Esophagus (tissue), 2 donors: ENCODE measurements at regions not wholly inside any gene's neighbourhood (a gene's known extent, or its start where the extent isn't known, plus 50 kb on each side); places are given as distances from the start of the nearest gene placed in this dataset.

ENCODE experiments used
- H3K27ac ChIP-seq, 2 donors: one replicate each; pipeline ENCODE4 v1.5.1; 2013; ENCODE audit warnings: low read depth in 2 of 2, mild to moderate bottlenecking in 2 of 2, inconsistent platforms in 1 of 2, low read length in 1 of 2, moderate library complexity in 1 of 2
- H3K27me3 ChIP-seq, 2 donors: one replicate each; pipeline ENCODE4 v1.6.1; 2013; ENCODE audit warnings: low read length in 2 of 2, control low read depth in 1 of 2, mild to moderate bottlenecking in 1 of 2; ENCODE audit not compliant: insufficient read depth in 2 of 2, control insufficient read depth in 1 of 2
- H3K36me3 ChIP-seq, 2 donors: one replicate each; pipeline ENCODE4 v1.6.1; 2013; ENCODE audit warnings: low read length in 1 of 2; ENCODE audit not compliant: control insufficient read depth in 2 of 2, insufficient read depth in 2 of 2
- H3K4me1 ChIP-seq, 2 donors: one replicate each; pipeline ENCODE4 v1.6.1; 2013; ENCODE audit warnings: low read length in 1 of 2; ENCODE audit not compliant: control insufficient read depth in 2 of 2, insufficient read depth in 2 of 2
- H3K4me3 ChIP-seq, 2 donors: one replicate each; pipeline ENCODE4 v1.5.1; 2013; ENCODE audit warnings: low read length in 2 of 2, mild to moderate bottlenecking in 2 of 2, low read depth in 1 of 2, moderate library complexity in 1 of 2
- H3K9me3 ChIP-seq, 2 donors: one replicate each; pipeline ENCODE4 v1.6.1; 2013; ENCODE audit warnings: mild to moderate bottlenecking in 2 of 2, low read depth in 1 of 2, low read length in 1 of 2, moderate library complexity in 1 of 2; ENCODE audit not compliant: control insufficient read depth in 2 of 2, insufficient read depth in 1 of 2
- WGBS, 2 donors: extraction: QIAGEN DNeasy Blood & Tissue Kit; methylation state at CpG; one replicate each; pipeline ENCODE4 v1.1.7; 2013; 5-methylcytosine and 5-hydroxymethylcytosine counted together
- donor health status: healthy with polysubstance abuse.
- donor health status: Bipolar disorder and iron deficiency.

- H3K27ac ChIP-seq, result no peak overlapping the region
- 33 to 51% methylated on average over 33 of the region's 33 CpGs for WGBS, 2 donors
- peaks cover 0 to 3% of the 10 kb centered on the region in 2 donors for H3K4me1 ChIP-seq
- H3K4me3 ChIP-seq, result no peak overlapping the region
- H3K27me3 ChIP-seq, result peaks cover 0 to 7% of the 10 kb centered on the region in 2 donors
- no peaks in the 10 kb centered on the region for H3K36me3 ChIP-seq
- no peaks in the 10 kb centered on the region for H3K9me3 ChIP-seq
Measured at GRCh38 chr2:120522151-120522751, 176.3 kb downstream of the INHBB start.

- Histone ChIP-seq H3K36me3 (no peaks in the 10 kb centered on the region), H3K4me1 (peaks cover 0 to 3% of the 10 kb centered on the region in 2 donors), H3K27ac (no peak overlapping the region), H3K9me3 (no peaks in the 10 kb centered on the region), H3K4me3 (no peak overlapping the region), H3K27me3 (peaks cover 0 to 7% of the 10 kb centered on the region in 2 donors)
- 87 to 95% methylated on average over 5 of the region's 5 CpGs for WGBS, 2 donors
Measured at GRCh38 chr2:120523766-120524165, 177.8 kb downstream of the INHBB start.

- WGBS, 2 donors, result 86 to 88% methylated on average over 9 of the region's 9 CpGs
Measured at GRCh38 chr2:120524174-120524573, 178.2 kb downstream of the INHBB start.

GRCh38 chr2:120525056-120526046, 179.4 kb downstream of the INHBB start:
- Histone ChIP-seq H3K27me3 (no peaks in the 10 kb centered on the region), H3K36me3 (no peaks in the 10 kb centered on the region), H3K27ac (no peak overlapping the region), H3K9me3 (no peaks in the 10 kb centered on the region), H3K4me1 (peaks cover 0 to 3% of the 10 kb centered on the region in 2 donors), H3K4me3 (no peak overlapping the region)
- WGBS, 2 donors, result 53 to 56% methylated on average over 18 of the region's 18 CpGs

More at GRCh38 chr2:120524174-120524573, 178.2 kb downstream of the INHBB start:
- Histone ChIP-seq H3K27ac (no peak overlapping the region), H3K27me3 (peaks cover 0 to 5% of the 10 kb centered on the region in 2 donors), H3K4me3 (no peak overlapping the region), H3K36me3 (no peaks in the 10 kb centered on the region), H3K4me1 (peaks cover 0 to 3% of the 10 kb centered on the region in 2 donors), H3K9me3 (no peaks in the 10 kb centered on the region)

- 60 to 65% methylated on average over 16 of the region's 16 CpGs for WGBS, 2 donors
- H3K9me3 ChIP-seq, result no peaks in the 10 kb centered on the region
- H3K36me3 ChIP-seq, result no peaks in the 10 kb centered on the region
- H3K27me3 ChIP-seq, result no peaks in the 10 kb centered on the region
- H3K27ac ChIP-seq, result no peak overlapping the region
- no peak overlapping the region for H3K4me3 ChIP-seq
- H3K4me1 ChIP-seq, result peaks cover 0 to 3% of the 10 kb centered on the region in 2 donors
Measured at GRCh38 chr2:120526047-120526562, 180.2 kb downstream of the INHBB start.

GRCh38 chr2:120526997-120527945, 181.3 kb downstream of the INHBB start:
- Histone ChIP-seq H3K4me1 (peaks cover 0 to 3% of the 10 kb centered on the region in 2 donors), H3K4me3 (no peak overlapping the region), H3K27ac (no peak overlapping the region), H3K36me3 (no peaks in the 10 kb centered on the region), H3K9me3 (no peaks in the 10 kb centered on the region), H3K27me3 (no peaks in the 10 kb centered on the region)
- 67 to 74% methylated on average over 16 to 18 of the region's 18 CpGs for WGBS, 2 donors

GRCh38 chr2:120528051-120528692, 182.2 kb downstream of the INHBB start:
- Histone ChIP-seq H3K4me1 (no peaks in the 10 kb centered on the region), H3K4me3 (no peak overlapping the region), H3K27ac (no peak overlapping the region), H3K9me3 (no peaks in the 10 kb centered on the region), H3K27me3 (no peaks in the 10 kb centered on the region), H3K36me3 (no peaks in the 10 kb centered on the region)
- WGBS, 2 donors, result 64 to 71% methylated on average over 11 of the region's 11 CpGs

GRCh38 chr2:120528693-120529076, 182.7 kb downstream of the INHBB start:
- 82 to 83% methylated on average over 7 of the region's 7 CpGs for WGBS, 2 donors
- Histone ChIP-seq H3K9me3 (no peaks in the 10 kb centered on the region), H3K27me3 (no peaks in the 10 kb centered on the region), H3K27ac (no peak overlapping the region), H3K36me3 (no peaks in the 10 kb centered on the region), H3K4me3 (no peak overlapping the region), H3K4me1 (no peaks in the 10 kb centered on the region)
